H1 (cell line): ENCODE measurements at regions not wholly inside any gene's neighbourhood (a gene's known extent, or its start where the extent isn't known, plus 50 kb on each side); places are given as distances from the start of the nearest gene placed in this dataset.

Source experiments
- CTCF ChIA-PET: fragments of 300-600 bp; sonication (Branson Sonifier 250); formaldehyde crosslinking; loops from one replicate; lab custom pipeline; 2021; ENCODE audit not compliant: partially characterized antibody; lab: Charles Lee
- POLR2A ChIA-PET: fragments of 300-600 bp; sonication (Branson Sonifier 250); formaldehyde crosslinking; loops from one replicate; lab custom pipeline; 2021; ENCODE audit warnings: inconsistent platforms; ENCODE audit not compliant: partially characterized antibody; lab: Charles Lee
- DNase-seq, 2 experiments: peaks; one replicate each; pipeline versions ENCODE4 v3.0.0 to v3.0.0-alpha.2; 2010 to 2022; ENCODE audit warnings: low spot score in 2 of 2, low read depth in 1 of 2, mixed read lengths in 1 of 2
- FAIRE-seq: peaks from 2 replicates; lab custom pipeline; 2011; peaks lifted over from hg19 to GRCh38; lab: Jason Lieb, UNC
- H2AFZ ChIP-seq: 2 replicates; pipeline ENCODE4 v1.8.1; 2012; ENCODE audit warnings: low read length, inconsistent platforms
- H2AK5ac ChIP-seq: 2 replicates; pipeline ENCODE4 v1.6.1; 2013; ENCODE audit warnings: low read depth, low read length
- H2BK120ac ChIP-seq: replicated peaks from 2 replicates; pipeline ENCODE3; 2013; ENCODE audit warnings: low read depth, low read length, inconsistent platforms
- H2BK12ac ChIP-seq: 2 replicates; pipeline ENCODE4 v1.6.1; 2013; ENCODE audit warnings: low read depth, low read length
- H2BK15ac ChIP-seq: 2 replicates; pipeline ENCODE4 v1.6.1; 2013; ENCODE audit warnings: low read length
- H2BK20ac ChIP-seq: 2 replicates; pipeline ENCODE4 v1.6.1; 2013; ENCODE audit warnings: low read length
- H2BK5ac ChIP-seq: 2 replicates; pipeline ENCODE4 v1.6.1; 2013; ENCODE audit warnings: low read depth, low read length
- H3K14ac ChIP-seq: 2 replicates; pipeline ENCODE4 v1.6.1; 2013; ENCODE audit warnings: inconsistent platforms; ENCODE audit not compliant: insufficient read length
- H3K18ac ChIP-seq: 2 replicates; pipeline ENCODE4 v1.6.1; 2013; ENCODE audit warnings: low read length; ENCODE audit errors: extremely low read depth
- H3K23ac ChIP-seq: 2 replicates; pipeline ENCODE4 v1.6.1; 2013; ENCODE audit warnings: inconsistent platforms; ENCODE audit not compliant: insufficient read length
- H3K23me2 ChIP-seq: 2 replicates; pipeline ENCODE4 v1.6.1; 2013; ENCODE audit warnings: low read depth, low read length
- H3K27ac ChIP-seq: 2 replicates; pipeline ENCODE4 v1.6.1; 2011; ENCODE audit warnings: low read depth, low read length, inconsistent platforms
- H3K27me3 ChIP-seq, 4 experiments: replicated peaks in 1 of 4; 1 replicate in 1 of 4; 2 replicates in 3 of 4; pipeline versions ENCODE4 v1.6.1 to v1.8.1; 2011 to 2013; ENCODE audit warnings: low read length in 3 of 4, mild to moderate bottlenecking in 3 of 4, inconsistent platforms in 2 of 4, mixed read lengths in 2 of 4, moderate library complexity in 1 of 4; ENCODE audit not compliant: control insufficient read depth in 3 of 4, insufficient read depth in 3 of 4; ENCODE audit errors: extremely low read depth in 1 of 4
- H3K36me3 ChIP-seq, 4 experiments: 2 replicates each; pipeline versions ENCODE4 v1.6.1 to v1.8.1; 2011 to 2013; ENCODE audit warnings: mild to moderate bottlenecking in 4 of 4, low read length in 3 of 4, moderate library complexity in 2 of 4, control low read depth in 1 of 4, inconsistent platforms in 1 of 4; ENCODE audit not compliant: insufficient read depth in 4 of 4, control insufficient read depth in 2 of 4
- H3K4ac ChIP-seq: replicated peaks from 2 replicates; pipeline ENCODE3; 2013; ENCODE audit warnings: low read length, low read depth, mixed read lengths, inconsistent platforms; ENCODE audit not compliant: insufficient read length
- H3K4me1 ChIP-seq, 4 experiments: replicated peaks in 1 of 4; 1 replicate in 1 of 4; 2 replicates in 3 of 4; pipeline versions ENCODE4 v1.6.1 to v1.8.1; 2011 to 2013; ENCODE audit warnings: low read length in 3 of 4, inconsistent platforms in 2 of 4, mixed read lengths in 1 of 4; ENCODE audit not compliant: insufficient read depth in 4 of 4, control insufficient read depth in 3 of 4
- H3K4me2 ChIP-seq, 2 experiments: 2 replicates each; pipeline versions ENCODE4 v1.6.1 to v1.8.1; 2011 to 2013; ENCODE audit warnings: low read depth in 2 of 2, low read length in 2 of 2, control low read depth in 1 of 2, inconsistent platforms in 1 of 2, mild to moderate bottlenecking in 1 of 2; ENCODE audit not compliant: insufficient read depth in 1 of 2
- H3K4me3 ChIP-seq, 4 experiments: fragments of 200-600, 300-600 bp in 1 of 4; sonication (generic), shearing (Covaris generic), sonication (Bioruptor Twin) in 1 of 4; 2 replicates each; pipeline versions ENCODE4 v1.5.1 to v1.8.1; 2011 to 2016; ENCODE audit warnings: low read length in 4 of 4, low read depth in 3 of 4, control low read depth in 2 of 4, inconsistent platforms in 2 of 4, mild to moderate bottlenecking in 2 of 4, mixed read lengths in 1 of 4, moderate library complexity in 1 of 4; ENCODE audit not compliant: insufficient read depth in 2 of 4; ENCODE audit errors: extremely low read depth in 1 of 4
- H3K56ac ChIP-seq: replicated peaks from 2 replicates; pipeline ENCODE3; 2013; ENCODE audit warnings: low read depth, mild to moderate bottlenecking, mixed read lengths, low read length, inconsistent platforms; ENCODE audit not compliant: insufficient read length
- H3K79me1 ChIP-seq: 2 replicates; pipeline ENCODE4 v1.6.1; 2013; ENCODE audit warnings: low read depth, low read length, control low read depth
- H3K79me2 ChIP-seq, 2 experiments: 2 replicates each; pipeline versions ENCODE4 v1.6.1 to v1.8.1; 2012 to 2013; ENCODE audit warnings: low read length in 2 of 2, mild to moderate bottlenecking in 2 of 2, inconsistent platforms in 1 of 2; ENCODE audit not compliant: insufficient read depth in 2 of 2, control insufficient read depth in 1 of 2
- H3K9ac ChIP-seq, 4 experiments: replicated peaks in 1 of 4; 1 replicate in 1 of 4; 2 replicates in 3 of 4; pipeline versions ENCODE4 v1.6.1 to v1.8.1; 2011 to 2013; ENCODE audit warnings: low read depth in 3 of 4, low read length in 3 of 4, control low read depth in 2 of 4, mild to moderate bottlenecking in 2 of 4, moderate library complexity in 2 of 4, inconsistent platforms in 1 of 4; ENCODE audit errors: extremely low read depth in 1 of 4
- H3K9me3 ChIP-seq, 2 experiments: 2 replicates each; pipeline versions ENCODE4 v1.6.1 to v1.8.1; 2012 to 2013; ENCODE audit warnings: mild to moderate bottlenecking in 2 of 2, moderate library complexity in 2 of 2, control low read depth in 1 of 2, inconsistent platforms in 1 of 2, low read depth in 1 of 2, low read length in 1 of 2, mixed read lengths in 1 of 2; ENCODE audit not compliant: insufficient read depth in 2 of 2
- H4K20me1 ChIP-seq, 2 experiments: replicated peaks in 1 of 2; 2 replicates each; pipeline versions ENCODE3 to v1.8.1; 2011 to 2013; ENCODE audit warnings: inconsistent platforms in 2 of 2, low read length in 2 of 2, mild to moderate bottlenecking in 1 of 2; ENCODE audit not compliant: insufficient read depth in 2 of 2, control insufficient read depth in 1 of 2
- H4K5ac ChIP-seq: 2 replicates; pipeline ENCODE4 v1.6.1; 2013; ENCODE audit warnings: low read length, low read depth, mixed read lengths, inconsistent platforms; ENCODE audit not compliant: insufficient read length
- H4K8ac ChIP-seq: 2 replicates; pipeline ENCODE4 v1.8.0; 2013; ENCODE audit warnings: mild to moderate bottlenecking, moderate library complexity, low read length, inconsistent platforms; ENCODE audit not compliant: insufficient read depth; ENCODE audit errors: extremely low read depth
- H4K91ac ChIP-seq: replicated peaks from 2 replicates; pipeline ENCODE3; 2013; ENCODE audit warnings: low read length, mixed read lengths, inconsistent platforms; ENCODE audit not compliant: insufficient read length
- CHD2 ChIP-seq: IDR thresholded peaks from 2 replicates; pipeline ENCODE4 v1.6.1; 2012; ENCODE audit warnings: low read length, improper control_type of control experiment
- EGR1 ChIP-seq: IDR thresholded peaks from 2 replicates; pipeline ENCODE4 v1.6.1; 2011; ENCODE audit warnings: low read depth, low read length, borderline replicate concordance
- FOSL1 ChIP-seq: IDR thresholded peaks from 2 replicates; pipeline ENCODE4 v1.6.1; 2011; ENCODE audit warnings: mild to moderate bottlenecking, low read depth, low read length, moderate library complexity; ENCODE audit not compliant: insufficient read depth
- NRF1 ChIP-seq: IDR thresholded peaks from 2 replicates; pipeline ENCODE4 v1.6.1; 2011; ENCODE audit warnings: mild to moderate bottlenecking, low read depth, low read length, improper control_type of control experiment
- SUZ12 ChIP-seq: fragments of 200-600 bp; sonication (generic); IDR thresholded peaks from 2 replicates; pipeline ENCODE4 v1.6.1; 2012; ENCODE audit warnings: mild to moderate bottlenecking, inconsistent platforms, low read length, moderate library complexity, mixed read lengths
- TAF1 ChIP-seq: IDR thresholded peaks from 2 replicates; pipeline ENCODE4 v1.6.1; 2011; ENCODE audit warnings: mild to moderate bottlenecking, low read depth, low read length
- TAF7 ChIP-seq: optimal IDR thresholded peaks from 2 replicates; pipeline ENCODE3; 2011; ENCODE audit warnings: low read depth, mild to moderate bottlenecking, inconsistent platforms, low read length, moderate library complexity, borderline replicate concordance
- TCF12 ChIP-seq: IDR thresholded peaks from 2 replicates; pipeline ENCODE4 v1.6.1; 2011; ENCODE audit warnings: low read depth, mild to moderate bottlenecking, low read length
- YY1 ChIP-seq: IDR thresholded peaks from 2 replicates; pipeline ENCODE4 v1.6.1; 2011; ENCODE audit warnings: low read depth, mild to moderate bottlenecking, low read length
- ZNF274 ChIP-seq: IDR thresholded peaks from 2 replicates; pipeline ENCODE4 v1.7.0; 2012; ENCODE audit warnings: low read length, borderline replicate concordance; ENCODE audit errors: extremely low read depth
- WGBS, 2 experiments: shearing (Covaris generic) in 1 of 2; methylation state at CpG; one replicate each; pipeline versions ENCODE4 v1.1.6 to v1.1.7; 2013 to 2015; ENCODE audit warnings: low lambda C conversion rate in 2 of 2, mixed read lengths in 2 of 2, inconsistent platforms in 1 of 2, low coverage in 1 of 2, missing lambda C conversion rate in 1 of 2; ENCODE audit not compliant: insufficient replicate concordance in 2 of 2, insufficient coverage in 1 of 2, insufficient read length in 1 of 2; ENCODE audit errors: extremely low coverage in 1 of 2, missing lambda C conversion rate in 1 of 2; 5-methylcytosine and 5-hydroxymethylcytosine counted together
- TF ChIP-seq, protein P1 (sequence below): IDR thresholded peaks from 2 replicates; pipeline ENCODE4 v1.6.1; 2011; ENCODE audit warnings: low read length, improper control_type of control experiment

DNA sequence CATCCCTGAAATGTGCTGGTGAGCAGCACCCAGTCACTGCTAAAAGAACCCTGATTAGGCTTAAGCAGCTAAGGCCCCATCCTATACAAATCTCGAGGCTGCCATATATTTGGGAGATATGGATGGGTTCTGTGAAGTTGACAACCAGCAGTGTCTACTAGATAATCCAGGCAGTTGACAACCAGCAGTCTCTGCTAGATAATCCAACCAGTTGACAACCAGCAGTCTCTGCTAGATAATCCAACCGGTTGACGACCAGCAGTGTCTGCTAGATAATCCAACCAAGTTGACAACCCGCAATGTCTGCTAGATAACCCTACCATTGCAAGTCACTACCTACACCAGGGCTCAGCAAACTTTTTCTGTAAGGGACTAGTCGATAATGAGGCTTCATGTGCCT lies 58.3 kb upstream of the KDM7A start:
- Histone ChIP-seq H2BK15ac (no peak overlapping the region), H2BK20ac (no peak overlapping the region), H2BK120ac (no peak overlapping the region), H2AFZ (no peak overlapping the region), H3K27ac (no peak overlapping the region), H2BK5ac (no peak overlapping the region), H4K8ac (no peak overlapping the region), H3K27me3 (peaks cover 0 to 6% (median 4%) of the 10 kb centered on the region in 4 experiments; a peak in 4 of 7 replicates), H4K5ac (no peak overlapping the region), H2AK5ac (no peak overlapping the region), H4K91ac (no peak overlapping the region), H3K56ac (no peak overlapping the region), H3K4me2 (no peak overlapping the region), H2BK12ac (no peak overlapping the region), H4K20me1 (no peaks in the 10 kb centered on the region), H3K9ac (no peak overlapping the region), H3K79me2 (no peaks in the 10 kb centered on the region), H3K14ac (no peak overlapping the region), H3K18ac (no peak overlapping the region), H3K79me1 (no peaks in the 10 kb centered on the region), H3K9me3 (no peaks in the 10 kb centered on the region), H3K36me3 (no peaks in the 10 kb centered on the region), H3K23ac (no peak overlapping the region), H3K4ac (no peak overlapping the region), H3K4me3 (no peak overlapping the region), H3K23me2 (peaks cover 12% of the 10 kb centered on the region; the same call in 1 of the 2 replicates), H3K4me1 (peaks cover 5 to 7% (median 5%) of the 10 kb centered on the region in 4 experiments; a peak in 6 of 7 replicates)
- DNase-seq (no peak), FAIRE-seq (no peak)
- 85% methylated on average over 5 of the region's 5 CpGs; no CpG with 5 or more reads in 1 of the 2 experiments for WGBS, 2 experiments
- POLR2A ChIA-PET, result no interaction called here
- CTCF ChIA-PET, result no interaction called here
- no peak for TF ChIP-seq NRF1
- no peak for TF ChIP-seq TAF7
- TF ChIP-seq FOSL1, result no peak
- TF ChIP-seq ZNF274, result no peak
- no peak for TF ChIP-seq CHD2
- TF ChIP-seq SUZ12, result no peak
- no peak for TF ChIP-seq TCF12
- TF ChIP-seq TAF1, result no peak
- no peak for TF ChIP-seq EGR1
- no peak for TF ChIP-seq YY1
- TF ChIP-seq, protein P1, sequence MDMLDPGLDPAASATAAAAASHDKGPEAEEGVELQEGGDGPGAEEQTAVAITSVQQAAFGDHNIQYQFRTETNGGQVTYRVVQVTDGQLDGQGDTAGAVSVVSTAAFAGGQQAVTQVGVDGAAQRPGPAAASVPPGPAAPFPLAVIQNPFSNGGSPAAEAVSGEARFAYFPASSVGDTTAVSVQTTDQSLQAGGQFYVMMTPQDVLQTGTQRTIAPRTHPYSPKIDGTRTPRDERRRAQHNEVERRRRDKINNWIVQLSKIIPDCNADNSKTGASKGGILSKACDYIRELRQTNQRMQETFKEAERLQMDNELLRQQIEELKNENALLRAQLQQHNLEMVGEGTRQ, result no peak
